Stimulated activated naive CD8-positive, alpha-beta T cell treated with anti-CD3 and anti-CD28 coated beads, Interleukin-15, Interleukin-2, amounts not matched to agents 100 ng/mL and 50 ng/mL, for 24 hours (primary cell): ENCODE measurements at regions not wholly inside any gene's neighbourhood (a gene's known extent, or its start where the extent isn't known, plus 50 kb on each side); places are given as distances from the start of the nearest gene placed in this dataset.
"Not testable (repeated sequence)": the region's sequence is repeated elsewhere in the genome, so short reads cannot be mapped to it uniquely, and the experiment has no call there.

Experiments
- H3K27ac Mint-ChIP-seq: one replicate; pipeline ENCODE4 v1.8.0; 2021; ENCODE audit warnings: mild to moderate bottlenecking, mixed read lengths
- H3K27me3 Mint-ChIP-seq: one replicate; pipeline ENCODE4 v1.8.0; 2021; ENCODE audit warnings: mixed read lengths
- H3K36me3 Mint-ChIP-seq: one replicate; pipeline ENCODE4 v1.8.0; 2021; ENCODE audit warnings: low read depth, mixed read lengths
- H3K4me1 Mint-ChIP-seq: one replicate; pipeline ENCODE4 v1.8.0; 2021; ENCODE audit warnings: low read depth, mixed read lengths
- H3K4me3 Mint-ChIP-seq: one replicate; pipeline ENCODE4 v1.8.0; 2021; ENCODE audit warnings: mild to moderate bottlenecking, mixed read lengths
- H3K9me3 Mint-ChIP-seq: one replicate; pipeline ENCODE4 v1.8.0; 2021; ENCODE audit warnings: mixed read lengths

DNA sequence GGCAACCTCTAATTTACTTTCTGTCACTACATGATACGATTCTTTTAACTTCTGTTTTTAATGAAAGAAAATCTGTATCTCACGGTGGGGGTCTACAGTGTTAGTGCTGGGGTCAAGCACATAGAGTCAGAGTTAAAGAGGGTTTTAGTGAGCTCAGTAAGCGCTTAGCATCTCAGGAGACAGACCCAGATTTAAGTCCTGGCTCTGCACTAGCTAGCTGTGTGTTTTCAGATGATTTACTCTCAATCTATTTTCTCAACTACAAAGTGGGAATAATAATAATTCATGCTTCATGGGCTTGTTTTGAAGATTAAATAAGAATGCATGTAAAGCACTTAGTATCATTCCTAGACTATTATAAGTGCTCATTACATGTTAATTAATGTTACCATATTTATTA, 63.4 kb upstream of the KBTBD8 start:
- Mint-ChIP-seq H3K36me3 (no peaks in the 10 kb centered on the region), H3K27ac (no peak overlapping the region), H3K27me3 (peaks cover 27% of the 10 kb centered on the region), H3K9me3 (no peaks in the 10 kb centered on the region), H3K4me3 (no peak overlapping the region), H3K4me1 (no peaks in the 10 kb centered on the region)

DNA sequence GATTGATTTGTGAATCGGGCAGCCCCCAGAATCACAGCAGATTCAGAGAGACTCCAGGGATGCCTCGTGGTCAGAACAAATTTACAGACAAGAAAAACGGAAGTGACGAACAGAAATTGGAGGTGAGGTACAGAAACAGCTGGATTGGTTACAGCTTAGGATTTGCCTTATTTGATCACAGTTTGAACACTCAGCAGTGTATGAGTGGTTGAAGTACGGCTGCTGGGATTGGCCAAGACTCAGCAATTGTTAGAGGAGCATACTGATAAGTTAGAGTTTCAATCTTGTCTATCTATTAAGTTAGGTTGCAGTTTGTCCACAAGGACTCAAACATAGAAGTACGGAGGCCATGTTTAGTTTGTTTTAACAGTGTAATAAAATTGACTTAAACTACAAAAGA, 61.1 kb upstream of the KBTBD8 start:
- not testable (repeated sequence) for H3K4me1 Mint-ChIP-seq, H3K36me3 Mint-ChIP-seq, H3K9me3 Mint-ChIP-seq, H3K27ac Mint-ChIP-seq, H3K4me3 Mint-ChIP-seq
- peaks cover 27% of the 10 kb centered on the region for H3K27me3 Mint-ChIP-seq

DNA sequence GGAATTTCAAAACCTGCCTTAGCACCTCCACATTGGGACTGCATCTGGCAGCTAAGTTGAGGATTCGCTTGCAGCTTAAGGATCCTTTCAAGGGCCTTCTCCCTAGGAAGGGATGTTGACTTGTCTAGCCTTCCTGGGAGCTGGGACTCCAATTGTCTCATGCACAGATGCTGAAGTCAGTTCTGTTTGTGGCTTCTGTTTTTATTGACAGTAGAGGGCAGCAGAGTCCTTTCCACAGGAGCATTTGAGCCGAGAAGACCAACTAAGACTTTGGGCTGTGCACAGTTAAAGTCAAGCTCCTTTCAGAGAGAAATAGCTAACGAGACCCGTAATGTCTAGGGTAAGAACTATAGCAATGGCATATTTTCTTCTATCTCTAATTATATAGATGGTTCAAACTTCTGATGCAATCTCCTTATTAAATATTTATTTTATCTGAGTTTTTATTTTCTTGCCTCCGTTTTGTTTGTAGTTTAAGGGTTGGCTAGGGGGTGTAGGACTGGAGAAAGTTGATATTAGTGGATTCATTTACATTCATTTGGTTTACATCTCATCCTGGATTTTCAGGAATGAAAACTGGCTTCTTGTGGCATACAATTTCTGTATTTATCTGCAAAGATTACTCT, 59.7 kb upstream of the KBTBD8 start:
- no peaks in the 10 kb centered on the region for H3K9me3 Mint-ChIP-seq
- H3K4me1 Mint-ChIP-seq = no peaks in the 10 kb centered on the region
- peaks cover 40% of the 10 kb centered on the region for H3K27me3 Mint-ChIP-seq
- H3K4me3 Mint-ChIP-seq = no peak overlapping the region
- H3K36me3 Mint-ChIP-seq = no peaks in the 10 kb centered on the region
- no peak overlapping the region for H3K27ac Mint-ChIP-seq

DNA sequence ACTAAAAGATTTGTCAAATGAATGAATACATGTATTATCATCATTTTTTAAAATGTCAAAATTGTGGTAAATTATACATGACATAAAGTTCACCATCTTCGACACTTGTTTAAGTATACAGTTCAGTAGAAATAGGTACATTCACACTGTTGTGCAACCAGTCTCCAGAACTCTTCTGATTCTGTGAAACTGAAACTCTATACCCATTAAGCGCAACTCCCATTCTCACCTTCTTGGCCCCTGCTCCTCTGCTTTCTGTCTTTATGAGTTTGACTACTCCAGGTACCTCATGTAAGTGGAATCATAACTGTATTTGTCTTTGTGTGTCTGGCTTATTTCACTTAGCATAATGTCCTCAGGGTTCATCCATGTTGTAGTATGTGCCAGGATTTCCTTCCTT, 50.1 kb upstream of the KBTBD8 start:
- H3K9me3 Mint-ChIP-seq = no peaks in the 10 kb centered on the region
- no peak overlapping the region for H3K27ac Mint-ChIP-seq
- no peaks in the 10 kb centered on the region for H3K36me3 Mint-ChIP-seq
- no peaks in the 10 kb centered on the region for H3K4me1 Mint-ChIP-seq
- H3K4me3 Mint-ChIP-seq = no peak overlapping the region
- peaks cover 15% of the 10 kb centered on the region for H3K27me3 Mint-ChIP-seq
